ENCODE measurements at regions not wholly inside any gene's neighbourhood (a gene's known extent, or its start where the extent isn't known, plus 50 kb on each side); places are given as distances from the start of the nearest gene placed in this dataset.

DNA sequence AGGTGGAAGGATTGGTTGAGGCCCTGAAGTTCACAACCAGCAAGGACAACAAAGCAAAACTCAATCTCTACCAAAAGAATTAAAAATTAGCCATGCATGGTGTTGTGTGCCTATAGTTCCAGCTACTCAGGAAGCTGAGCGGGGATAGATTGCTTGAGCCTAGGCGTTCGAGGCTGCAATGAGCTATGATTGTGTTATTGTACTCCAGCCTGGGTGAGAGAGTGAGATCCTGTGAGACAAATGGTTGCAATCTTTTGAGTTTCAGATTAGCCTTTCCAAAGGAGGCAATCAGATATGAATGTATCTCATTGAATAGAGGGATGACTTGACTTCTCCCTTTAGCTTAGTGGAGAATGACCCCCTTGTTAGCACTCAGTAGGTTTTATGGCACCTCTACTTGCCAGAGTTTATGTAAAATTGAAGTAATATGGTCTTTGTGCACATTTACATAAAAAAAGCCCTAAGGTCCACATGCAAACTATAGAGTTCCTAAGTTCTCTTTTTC is 105.6 kb upstream of the OLFM3 start:
- FAIRE-seq = no peak
- no peak for TF ChIP-seq NPAS2 (CRISPR knock-in tag; IDR thresholded peaks at IDR 0.05; ENCODE audit: borderline replicate concordance)
- no peak for TF ChIP-seq EHMT2 (IDR thresholded peaks at IDR 0.05; ENCODE audit: low read depth)
- no peak for TF ChIP-seq TFCP2L1 (CRISPR knock-in tag; IDR thresholded peaks at IDR 0.05)
- no peak for TF ChIP-seq FOSB (CRISPR knock-in tag; IDR thresholded peaks at IDR 0.05)
- no peak for TF ChIP-seq RAD21 (conservative IDR thresholded peaks at IDR 0.05 in 1 of 2, IDR thresholded peaks at IDR 0.05 in 1 of 2)
- no peak overlapping the region for H3K4me2 ChIP-seq

DNA sequence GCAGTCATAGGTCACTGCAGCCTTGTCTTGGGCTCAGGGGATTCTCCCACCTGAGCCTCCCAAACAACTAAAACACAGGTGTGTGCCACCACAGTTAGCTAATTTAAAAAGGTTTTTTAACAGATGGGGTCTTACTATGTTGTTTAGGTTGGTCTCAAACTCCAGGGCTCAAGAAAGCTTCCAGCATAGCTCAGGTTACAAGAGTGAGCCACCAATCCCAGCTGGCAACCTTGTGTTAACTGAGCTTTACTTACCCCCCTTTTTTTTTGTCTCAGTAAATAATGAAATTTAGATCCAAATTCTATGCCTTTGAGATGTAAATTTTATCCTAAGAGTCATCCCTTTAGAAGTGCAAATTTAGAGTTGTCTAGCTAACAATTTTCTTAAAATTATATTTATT is 103.9 kb upstream of the OLFM3 start:
- Histone ChIP-seq H3K4me3 (no peak overlapping the region), H3K4me1 (no peaks in the 10 kb centered on the region), H3K9me3 (no peaks in the 10 kb centered on the region), H3K27ac (no peak overlapping the region), H3K4me2 (no peak overlapping the region)
- ATAC-seq (no peak), DNase-seq (ENCODE audit: low read depth in 1 of 2, low spot score in 1 of 2) (no peak), FAIRE-seq (no peak)
- POLR2A ChIA-PET = no interaction called here
- TF ChIP-seq, protein P1, sequence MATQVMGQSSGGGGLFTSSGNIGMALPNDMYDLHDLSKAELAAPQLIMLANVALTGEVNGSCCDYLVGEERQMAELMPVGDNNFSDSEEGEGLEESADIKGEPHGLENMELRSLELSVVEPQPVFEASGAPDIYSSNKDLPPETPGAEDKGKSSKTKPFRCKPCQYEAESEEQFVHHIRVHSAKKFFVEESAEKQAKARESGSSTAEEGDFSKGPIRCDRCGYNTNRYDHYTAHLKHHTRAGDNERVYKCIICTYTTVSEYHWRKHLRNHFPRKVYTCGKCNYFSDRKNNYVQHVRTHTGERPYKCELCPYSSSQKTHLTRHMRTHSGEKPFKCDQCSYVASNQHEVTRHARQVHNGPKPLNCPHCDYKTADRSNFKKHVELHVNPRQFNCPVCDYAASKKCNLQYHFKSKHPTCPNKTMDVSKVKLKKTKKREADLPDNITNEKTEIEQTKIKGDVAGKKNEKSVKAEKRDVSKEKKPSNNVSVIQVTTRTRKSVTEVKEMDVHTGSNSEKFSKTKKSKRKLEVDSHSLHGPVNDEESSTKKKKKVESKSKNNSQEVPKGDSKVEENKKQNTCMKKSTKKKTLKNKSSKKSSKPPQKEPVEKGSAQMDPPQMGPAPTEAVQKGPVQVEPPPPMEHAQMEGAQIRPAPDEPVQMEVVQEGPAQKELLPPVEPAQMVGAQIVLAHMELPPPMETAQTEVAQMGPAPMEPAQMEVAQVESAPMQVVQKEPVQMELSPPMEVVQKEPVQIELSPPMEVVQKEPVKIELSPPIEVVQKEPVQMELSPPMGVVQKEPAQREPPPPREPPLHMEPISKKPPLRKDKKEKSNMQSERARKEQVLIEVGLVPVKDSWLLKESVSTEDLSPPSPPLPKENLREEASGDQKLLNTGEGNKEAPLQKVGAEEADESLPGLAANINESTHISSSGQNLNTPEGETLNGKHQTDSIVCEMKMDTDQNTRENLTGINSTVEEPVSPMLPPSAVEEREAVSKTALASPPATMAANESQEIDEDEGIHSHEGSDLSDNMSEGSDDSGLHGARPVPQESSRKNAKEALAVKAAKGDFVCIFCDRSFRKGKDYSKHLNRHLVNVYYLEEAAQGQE (IDR thresholded peaks at IDR 0.05) = no peak
- TF ChIP-seq HDAC2 (IDR thresholded peaks at IDR 0.05) = no peak
- TF ChIP-seq, protein P2, sequence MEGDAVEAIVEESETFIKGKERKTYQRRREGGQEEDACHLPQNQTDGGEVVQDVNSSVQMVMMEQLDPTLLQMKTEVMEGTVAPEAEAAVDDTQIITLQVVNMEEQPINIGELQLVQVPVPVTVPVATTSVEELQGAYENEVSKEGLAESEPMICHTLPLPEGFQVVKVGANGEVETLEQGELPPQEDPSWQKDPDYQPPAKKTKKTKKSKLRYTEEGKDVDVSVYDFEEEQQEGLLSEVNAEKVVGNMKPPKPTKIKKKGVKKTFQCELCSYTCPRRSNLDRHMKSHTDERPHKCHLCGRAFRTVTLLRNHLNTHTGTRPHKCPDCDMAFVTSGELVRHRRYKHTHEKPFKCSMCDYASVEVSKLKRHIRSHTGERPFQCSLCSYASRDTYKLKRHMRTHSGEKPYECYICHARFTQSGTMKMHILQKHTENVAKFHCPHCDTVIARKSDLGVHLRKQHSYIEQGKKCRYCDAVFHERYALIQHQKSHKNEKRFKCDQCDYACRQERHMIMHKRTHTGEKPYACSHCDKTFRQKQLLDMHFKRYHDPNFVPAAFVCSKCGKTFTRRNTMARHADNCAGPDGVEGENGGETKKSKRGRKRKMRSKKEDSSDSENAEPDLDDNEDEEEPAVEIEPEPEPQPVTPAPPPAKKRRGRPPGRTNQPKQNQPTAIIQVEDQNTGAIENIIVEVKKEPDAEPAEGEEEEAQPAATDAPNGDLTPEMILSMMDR (IDR thresholded peaks at IDR 0.05) = no peak
- TF ChIP-seq, protein P3, sequence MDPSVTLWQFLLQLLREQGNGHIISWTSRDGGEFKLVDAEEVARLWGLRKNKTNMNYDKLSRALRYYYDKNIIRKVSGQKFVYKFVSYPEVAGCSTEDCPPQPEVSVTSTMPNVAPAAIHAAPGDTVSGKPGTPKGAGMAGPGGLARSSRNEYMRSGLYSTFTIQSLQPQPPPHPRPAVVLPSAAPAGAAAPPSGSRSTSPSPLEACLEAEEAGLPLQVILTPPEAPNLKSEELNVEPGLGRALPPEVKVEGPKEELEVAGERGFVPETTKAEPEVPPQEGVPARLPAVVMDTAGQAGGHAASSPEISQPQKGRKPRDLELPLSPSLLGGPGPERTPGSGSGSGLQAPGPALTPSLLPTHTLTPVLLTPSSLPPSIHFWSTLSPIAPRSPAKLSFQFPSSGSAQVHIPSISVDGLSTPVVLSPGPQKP (IDR thresholded peaks at IDR 0.05; ENCODE audit: low read depth, low read length) = no peak
- no peak for TF ChIP-seq ZSCAN20 (CRISPR knock-in tag; IDR thresholded peaks at IDR 0.05)
- no peak for TF ChIP-seq RCOR1 (IDR thresholded peaks at IDR 0.05; ENCODE audit: low read depth, low read length)
- no peak for TF ChIP-seq ESRRA (IDR thresholded peaks at IDR 0.05; ENCODE audit: borderline replicate concordance, low read length)
- no peak for TF ChIP-seq MAZ (IDR thresholded peaks at IDR 0.05; ENCODE audit: borderline replicate concordance, low read depth, low read length)
- no peak for TF ChIP-seq JUNB (IDR thresholded peaks at IDR 0.05)
- no peak for TF ChIP-seq MYC (IDR thresholded peaks at IDR 0.05; ENCODE audit: borderline replicate concordance, low read length)
- TF ChIP-seq, protein P4, sequence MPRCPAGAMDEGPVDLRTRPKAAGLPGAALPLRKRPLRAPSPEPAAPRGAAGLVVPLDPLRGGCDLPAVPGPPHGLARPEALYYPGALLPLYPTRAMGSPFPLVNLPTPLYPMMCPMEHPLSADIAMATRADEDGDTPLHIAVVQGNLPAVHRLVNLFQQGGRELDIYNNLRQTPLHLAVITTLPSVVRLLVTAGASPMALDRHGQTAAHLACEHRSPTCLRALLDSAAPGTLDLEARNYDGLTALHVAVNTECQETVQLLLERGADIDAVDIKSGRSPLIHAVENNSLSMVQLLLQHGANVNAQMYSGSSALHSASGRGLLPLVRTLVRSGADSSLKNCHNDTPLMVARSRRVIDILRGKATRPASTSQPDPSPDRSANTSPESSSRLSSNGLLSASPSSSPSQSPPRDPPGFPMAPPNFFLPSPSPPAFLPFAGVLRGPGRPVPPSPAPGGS (IDR thresholded peaks at IDR 0.05) = no peak
- TF ChIP-seq KDM1A (IDR thresholded peaks at IDR 0.05; ENCODE audit: low read depth) = no peak
- TF ChIP-seq JUN (IDR thresholded peaks at IDR 0.05) = no peak
- TF ChIP-seq, protein P5, sequence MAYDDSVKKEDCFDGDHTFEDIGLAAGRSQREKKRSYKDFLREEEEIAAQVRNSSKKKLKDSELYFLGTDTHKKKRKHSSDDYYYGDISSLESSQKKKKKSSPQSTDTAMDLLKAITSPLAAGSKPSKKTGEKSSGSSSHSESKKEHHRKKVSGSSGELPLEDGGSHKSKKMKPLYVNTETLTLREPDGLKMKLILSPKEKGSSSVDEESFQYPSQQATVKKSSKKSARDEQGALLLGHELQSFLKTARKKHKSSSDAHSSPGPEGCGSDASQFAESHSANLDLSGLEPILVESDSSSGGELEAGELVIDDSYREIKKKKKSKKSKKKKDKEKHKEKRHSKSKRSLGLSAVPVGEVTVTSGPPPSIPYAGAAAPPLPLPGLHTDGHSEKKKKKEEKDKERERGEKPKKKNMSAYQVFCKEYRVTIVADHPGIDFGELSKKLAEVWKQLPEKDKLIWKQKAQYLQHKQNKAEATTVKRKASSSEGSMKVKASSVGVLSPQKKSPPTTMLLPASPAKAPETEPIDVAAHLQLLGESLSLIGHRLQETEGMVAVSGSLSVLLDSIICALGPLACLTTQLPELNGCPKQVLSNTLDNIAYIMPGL (CRISPR knock-in tag; IDR thresholded peaks at IDR 0.05; ENCODE audit: borderline replicate concordance) = no peak
- TF ChIP-seq, protein P6, sequence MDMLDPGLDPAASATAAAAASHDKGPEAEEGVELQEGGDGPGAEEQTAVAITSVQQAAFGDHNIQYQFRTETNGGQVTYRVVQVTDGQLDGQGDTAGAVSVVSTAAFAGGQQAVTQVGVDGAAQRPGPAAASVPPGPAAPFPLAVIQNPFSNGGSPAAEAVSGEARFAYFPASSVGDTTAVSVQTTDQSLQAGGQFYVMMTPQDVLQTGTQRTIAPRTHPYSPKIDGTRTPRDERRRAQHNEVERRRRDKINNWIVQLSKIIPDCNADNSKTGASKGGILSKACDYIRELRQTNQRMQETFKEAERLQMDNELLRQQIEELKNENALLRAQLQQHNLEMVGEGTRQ (IDR thresholded peaks at IDR 0.05) = no peak
- TF ChIP-seq RFX5 (IDR thresholded peaks at IDR 0.05) = no peak
- TF ChIP-seq, protein P7, sequence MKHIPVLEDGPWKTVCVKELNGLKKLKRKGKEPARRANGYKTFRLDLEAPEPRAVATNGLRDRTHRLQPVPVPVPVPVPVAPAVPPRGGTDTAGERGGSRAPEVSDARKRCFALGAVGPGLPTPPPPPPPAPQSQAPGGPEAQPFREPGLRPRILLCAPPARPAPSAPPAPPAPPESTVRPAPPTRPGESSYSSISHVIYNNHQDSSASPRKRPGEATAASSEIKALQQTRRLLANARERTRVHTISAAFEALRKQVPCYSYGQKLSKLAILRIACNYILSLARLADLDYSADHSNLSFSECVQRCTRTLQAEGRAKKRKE (CRISPR knock-in tag; IDR thresholded peaks at IDR 0.05; ENCODE audit: low read depth) = no peak
- no peak for TF ChIP-seq CEBPB (IDR thresholded peaks at IDR 0.05)
- CTCF ChIA-PET = no interaction called here

More for the DNA sequence above, 105.6 kb upstream of the OLFM3 start:
- DNase-seq (ENCODE audit: low read depth in 1 of 2, low spot score in 1 of 2) = no peak
- 3% methylated on average over 3 of the region's 3 CpGs for WGBS (ENCODE audit: missing lambda C conversion rate)
- H3K27ac ChIP-seq = no peak overlapping the region
- CTCF ChIA-PET = no interaction called here
- H3K9me3 ChIP-seq = no peaks in the 10 kb centered on the region
- ATAC-seq = no peak
- H3K4me3 ChIP-seq = no peak overlapping the region
- no peaks in the 10 kb centered on the region for H3K4me1 ChIP-seq
- POLR2A ChIA-PET = no interaction called here
